ENCODE measurements at regions not wholly inside any gene's neighbourhood (a gene's known extent, or its start where the extent isn't known, plus 50 kb on each side); places are given as distances from the start of the nearest gene placed in this dataset.

GRCh38 chr4:66307641-66308438 is 637.6 kb upstream of the EPHA5 start:
- Histone ChIP-seq H3K36me3 (ENCODE audit: control insufficient read depth in 2 of 2, extremely low read depth in 1 of 2, insufficient read depth in 2 of 2, low read length in 2 of 2) (no peaks in the 10 kb centered on the region), H3K4me3 (ENCODE audit: control insufficient read depth in 2 of 3, extremely low read depth in 1 of 3, insufficient read depth in 2 of 3, low read depth in 1 of 3, low read length in 3 of 3) (no peak overlapping the region), H4K20me1 (ENCODE audit: control insufficient read depth, extremely low read depth, insufficient read depth, low read length) (no peaks in the 10 kb centered on the region), H3K9ac (ENCODE audit: control insufficient read depth, extremely low read depth, insufficient read depth, low read length) (no peak overlapping the region), H3K79me2 (ENCODE audit: control insufficient read depth, insufficient read depth, low read length) (no peaks in the 10 kb centered on the region), H3K4me2 (ENCODE audit: control insufficient read depth, extremely low read depth, insufficient read depth, low read depth, low read length) (no peak overlapping the region), H3K27ac (ENCODE audit: control insufficient read depth, insufficient read depth, low read length) (no peak overlapping the region), H3K9me3 (ENCODE audit: control insufficient read depth, low read depth, low read length) (no peaks in the 10 kb centered on the region), H3K4me1 (ENCODE audit: control insufficient read depth, extremely low read depth, insufficient read depth, low read length) (no peaks in the 10 kb centered on the region), H2AFZ (ENCODE audit: control insufficient read depth, low read length) (no peak overlapping the region), H3K27me3 (ENCODE audit: control insufficient read depth, extremely low read depth, insufficient read depth, low read length) (no peaks in the 10 kb centered on the region), H3K9me1 (ENCODE audit: control insufficient read depth, extremely low read depth, insufficient read depth, low read length) (no peaks in the 10 kb centered on the region)
- TF ChIP-seq, protein P1, sequence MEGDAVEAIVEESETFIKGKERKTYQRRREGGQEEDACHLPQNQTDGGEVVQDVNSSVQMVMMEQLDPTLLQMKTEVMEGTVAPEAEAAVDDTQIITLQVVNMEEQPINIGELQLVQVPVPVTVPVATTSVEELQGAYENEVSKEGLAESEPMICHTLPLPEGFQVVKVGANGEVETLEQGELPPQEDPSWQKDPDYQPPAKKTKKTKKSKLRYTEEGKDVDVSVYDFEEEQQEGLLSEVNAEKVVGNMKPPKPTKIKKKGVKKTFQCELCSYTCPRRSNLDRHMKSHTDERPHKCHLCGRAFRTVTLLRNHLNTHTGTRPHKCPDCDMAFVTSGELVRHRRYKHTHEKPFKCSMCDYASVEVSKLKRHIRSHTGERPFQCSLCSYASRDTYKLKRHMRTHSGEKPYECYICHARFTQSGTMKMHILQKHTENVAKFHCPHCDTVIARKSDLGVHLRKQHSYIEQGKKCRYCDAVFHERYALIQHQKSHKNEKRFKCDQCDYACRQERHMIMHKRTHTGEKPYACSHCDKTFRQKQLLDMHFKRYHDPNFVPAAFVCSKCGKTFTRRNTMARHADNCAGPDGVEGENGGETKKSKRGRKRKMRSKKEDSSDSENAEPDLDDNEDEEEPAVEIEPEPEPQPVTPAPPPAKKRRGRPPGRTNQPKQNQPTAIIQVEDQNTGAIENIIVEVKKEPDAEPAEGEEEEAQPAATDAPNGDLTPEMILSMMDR (optimal IDR thresholded peaks at IDR 0.05 in 1 of 3, IDR thresholded peaks at IDR 0.05 in 1 of 3, conservative IDR thresholded peaks at IDR 0.05 in 1 of 3; ENCODE audit: extremely low read depth in 1 of 3, insufficient read depth in 2 of 3, low read length in 3 of 3): no peak
- no peak for TF ChIP-seq EZH2 (IDR thresholded peaks at IDR 0.05; ENCODE audit: low read length)
- DNase-seq (ENCODE audit: low read depth, low spot score) (no peak), FAIRE-seq (no peak)
- dilution Hi-C loops (cut with MboI; ENCODE audit: extremely low pct_ligation_motif_present, low sequenced_read_pairs): no loop called here

- Histone ChIP-seq H3K36me3 (ENCODE audit: control insufficient read depth in 2 of 2, extremely low read depth in 1 of 2, insufficient read depth in 2 of 2, low read length in 2 of 2) (no peaks in the 10 kb centered on the region), H3K9me1 (ENCODE audit: control insufficient read depth, extremely low read depth, insufficient read depth, low read length) (no peaks in the 10 kb centered on the region), H3K4me3 (ENCODE audit: control insufficient read depth in 2 of 3, extremely low read depth in 1 of 3, insufficient read depth in 2 of 3, low read depth in 1 of 3, low read length in 3 of 3) (no peak overlapping the region), H2AFZ (ENCODE audit: control insufficient read depth, low read length) (no peak overlapping the region), H4K20me1 (ENCODE audit: control insufficient read depth, extremely low read depth, insufficient read depth, low read length) (no peaks in the 10 kb centered on the region), H3K9ac (ENCODE audit: control insufficient read depth, extremely low read depth, insufficient read depth, low read length) (no peak overlapping the region), H3K9me3 (ENCODE audit: control insufficient read depth, low read depth, low read length) (no peaks in the 10 kb centered on the region), H3K27me3 (ENCODE audit: control insufficient read depth, extremely low read depth, insufficient read depth, low read length) (no peaks in the 10 kb centered on the region), H3K27ac (ENCODE audit: control insufficient read depth, insufficient read depth, low read length) (no peak overlapping the region), H3K79me2 (ENCODE audit: control insufficient read depth, insufficient read depth, low read length) (no peaks in the 10 kb centered on the region), H3K4me1 (ENCODE audit: control insufficient read depth, extremely low read depth, insufficient read depth, low read length) (no peaks in the 10 kb centered on the region), H3K4me2 (ENCODE audit: control insufficient read depth, extremely low read depth, insufficient read depth, low read depth, low read length) (no peak overlapping the region)
- TF ChIP-seq EZH2 (IDR thresholded peaks at IDR 0.05; ENCODE audit: low read length): no peak
- TF ChIP-seq, protein P1 (optimal IDR thresholded peaks at IDR 0.05 in 1 of 3, IDR thresholded peaks at IDR 0.05 in 1 of 3, conservative IDR thresholded peaks at IDR 0.05 in 1 of 3; ENCODE audit: extremely low read depth in 1 of 3, insufficient read depth in 2 of 3, low read length in 3 of 3): no peak
- dilution Hi-C loops (cut with MboI; ENCODE audit: extremely low pct_ligation_motif_present, low sequenced_read_pairs): no loop called here
- DNase-seq (ENCODE audit: low read depth, low spot score) (no peak), FAIRE-seq (no peak)
Measured at GRCh38 chr4:66300336-66300934, 630.1 kb upstream of the EPHA5 start.

All from keratinocyte (primary cell).